DOHH2 (cell line): ENCODE measurements at regions not wholly inside any gene's neighbourhood (a gene's known extent, or its start where the extent isn't known, plus 50 kb on each side); places are given as distances from the start of the nearest gene placed in this dataset.

Source experiments
- H3F3A ChIP-seq: fragments of 200-600 bp; sonication (generic), shearing (Covaris generic); 2 replicates; pipeline ENCODE4 v1.6.0; 2016; ENCODE audit warnings: antibody characterized with exemption, mild to moderate bottlenecking; ENCODE audit not compliant: control insufficient read depth, insufficient read depth
- H3K27ac ChIP-seq: fragments of 200-600 bp; sonication (generic); 2 replicates; pipeline ENCODE4 v1.5.1; 2014; ENCODE audit warnings: low read depth, mild to moderate bottlenecking, low read length, moderate library complexity
- H3K27me3 ChIP-seq: fragments of 200-600 bp; sonication (generic); 2 replicates; pipeline ENCODE4 v1.6.1; 2014; ENCODE audit warnings: mild to moderate bottlenecking, low read length, mixed read lengths; ENCODE audit not compliant: control insufficient read depth
- H3K36me3 ChIP-seq: fragments of 200-600 bp; sonication (generic); 2 replicates; pipeline ENCODE4 v1.6.1; 2014; ENCODE audit warnings: mild to moderate bottlenecking, low read length, moderate library complexity, mixed read lengths; ENCODE audit not compliant: control insufficient read depth
- H3K4me1 ChIP-seq: fragments of 200-600 bp; sonication (generic); 2 replicates; pipeline ENCODE4 v1.6.1; 2014; ENCODE audit warnings: mild to moderate bottlenecking, low read length, mixed read lengths; ENCODE audit not compliant: control insufficient read depth
- H3K4me2 ChIP-seq: fragments of 200-600 bp; sonication (generic); 2 replicates; pipeline ENCODE4 v1.6.0; 2014; ENCODE audit warnings: mild to moderate bottlenecking, low read length, moderate library complexity
- H3K4me3 ChIP-seq: fragments of 200-600 bp; sonication (generic); 2 replicates; pipeline ENCODE4 v1.5.1; 2014; ENCODE audit warnings: mild to moderate bottlenecking, low read length, mixed read lengths
- H3K79me2 ChIP-seq: fragments of 200-600 bp; sonication (generic); 2 replicates; pipeline ENCODE4 v1.6.1; 2014; ENCODE audit warnings: mild to moderate bottlenecking, low read length, mixed read lengths; ENCODE audit not compliant: control insufficient read depth
- H3K9me2 ChIP-seq: fragments of 200-600 bp; sonication (generic); replicated peaks from 2 replicates; pipeline ENCODE4 v1.6.1; 2014; ENCODE audit warnings: mild to moderate bottlenecking, low read length, mixed read lengths; ENCODE audit not compliant: control insufficient read depth
- H3K9me3 ChIP-seq: fragments of 200-600 bp; sonication (generic); 2 replicates; pipeline ENCODE4 v1.6.1; 2014; ENCODE audit warnings: antibody characterized with exemption, low read length, mixed read lengths; ENCODE audit not compliant: control insufficient read depth, insufficient read depth
- H4K20me1 ChIP-seq: fragments of 200-600 bp; sonication (generic); 2 replicates; pipeline ENCODE4 v1.6.0; 2014; ENCODE audit warnings: low read depth, mild to moderate bottlenecking, antibody characterized with exemption, low read length, moderate library complexity; ENCODE audit not compliant: control insufficient read depth, insufficient read depth
- EZH2phosphoT487 ChIP-seq: fragments of 200-600 bp; sonication (generic); IDR thresholded peaks from 2 replicates; pipeline ENCODE4 v1.6.1; 2017; ENCODE audit warnings: borderline replicate concordance, mild to moderate bottlenecking, antibody characterized with exemption, low read length, moderate library complexity, mixed read lengths
- TF ChIP-seq, protein P1 (sequence below): fragments of 200-600 bp; sonication (generic); IDR thresholded peaks from one replicate; pipeline ENCODE4 v1.5.1; 2014; ENCODE audit warnings: antibody characterized with exemption, mild to moderate bottlenecking, low read depth, low read length; ENCODE audit not compliant: poor library complexity, severe bottlenecking

DNA sequence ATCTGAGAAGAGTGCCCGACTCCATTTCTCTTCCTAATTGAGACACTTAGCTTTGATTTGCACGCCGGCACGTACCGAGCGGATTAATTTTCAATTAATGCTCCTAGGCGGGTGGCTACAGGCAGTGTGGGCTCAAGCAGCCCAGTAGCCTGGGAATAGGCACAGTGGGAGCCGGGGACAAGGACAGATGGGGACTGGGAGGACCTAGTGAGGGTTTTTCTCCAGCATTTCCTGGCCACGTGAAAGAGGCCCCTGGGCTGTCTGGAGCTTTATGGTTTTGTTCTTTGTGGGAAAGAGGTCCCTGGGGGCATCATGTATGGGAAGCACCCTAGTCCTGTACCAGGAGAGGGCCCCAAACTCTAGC lies 78.6 kb upstream of the CSF3R start:
- Histone ChIP-seq H3K27me3 (no peaks in the 10 kb centered on the region; the same call in 1 of the 2 replicates), H4K20me1 (no peaks in the 10 kb centered on the region), H3K4me2 (no peak overlapping the region), H3K4me1 (no peaks in the 10 kb centered on the region), H3K27ac (no peak overlapping the region), H3K4me3 (no peak overlapping the region), H3K9me3 (no peaks in the 10 kb centered on the region), H3K36me3 (no peaks in the 10 kb centered on the region), H3K9me2 (no peaks in the 10 kb centered on the region), H3K79me2 (no peaks in the 10 kb centered on the region), H3F3A (no peaks in the 10 kb centered on the region)
- TF ChIP-seq, protein P1, sequence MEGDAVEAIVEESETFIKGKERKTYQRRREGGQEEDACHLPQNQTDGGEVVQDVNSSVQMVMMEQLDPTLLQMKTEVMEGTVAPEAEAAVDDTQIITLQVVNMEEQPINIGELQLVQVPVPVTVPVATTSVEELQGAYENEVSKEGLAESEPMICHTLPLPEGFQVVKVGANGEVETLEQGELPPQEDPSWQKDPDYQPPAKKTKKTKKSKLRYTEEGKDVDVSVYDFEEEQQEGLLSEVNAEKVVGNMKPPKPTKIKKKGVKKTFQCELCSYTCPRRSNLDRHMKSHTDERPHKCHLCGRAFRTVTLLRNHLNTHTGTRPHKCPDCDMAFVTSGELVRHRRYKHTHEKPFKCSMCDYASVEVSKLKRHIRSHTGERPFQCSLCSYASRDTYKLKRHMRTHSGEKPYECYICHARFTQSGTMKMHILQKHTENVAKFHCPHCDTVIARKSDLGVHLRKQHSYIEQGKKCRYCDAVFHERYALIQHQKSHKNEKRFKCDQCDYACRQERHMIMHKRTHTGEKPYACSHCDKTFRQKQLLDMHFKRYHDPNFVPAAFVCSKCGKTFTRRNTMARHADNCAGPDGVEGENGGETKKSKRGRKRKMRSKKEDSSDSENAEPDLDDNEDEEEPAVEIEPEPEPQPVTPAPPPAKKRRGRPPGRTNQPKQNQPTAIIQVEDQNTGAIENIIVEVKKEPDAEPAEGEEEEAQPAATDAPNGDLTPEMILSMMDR, result no peak
- no peak for TF ChIP-seq EZH2phosphoT487

DNA sequence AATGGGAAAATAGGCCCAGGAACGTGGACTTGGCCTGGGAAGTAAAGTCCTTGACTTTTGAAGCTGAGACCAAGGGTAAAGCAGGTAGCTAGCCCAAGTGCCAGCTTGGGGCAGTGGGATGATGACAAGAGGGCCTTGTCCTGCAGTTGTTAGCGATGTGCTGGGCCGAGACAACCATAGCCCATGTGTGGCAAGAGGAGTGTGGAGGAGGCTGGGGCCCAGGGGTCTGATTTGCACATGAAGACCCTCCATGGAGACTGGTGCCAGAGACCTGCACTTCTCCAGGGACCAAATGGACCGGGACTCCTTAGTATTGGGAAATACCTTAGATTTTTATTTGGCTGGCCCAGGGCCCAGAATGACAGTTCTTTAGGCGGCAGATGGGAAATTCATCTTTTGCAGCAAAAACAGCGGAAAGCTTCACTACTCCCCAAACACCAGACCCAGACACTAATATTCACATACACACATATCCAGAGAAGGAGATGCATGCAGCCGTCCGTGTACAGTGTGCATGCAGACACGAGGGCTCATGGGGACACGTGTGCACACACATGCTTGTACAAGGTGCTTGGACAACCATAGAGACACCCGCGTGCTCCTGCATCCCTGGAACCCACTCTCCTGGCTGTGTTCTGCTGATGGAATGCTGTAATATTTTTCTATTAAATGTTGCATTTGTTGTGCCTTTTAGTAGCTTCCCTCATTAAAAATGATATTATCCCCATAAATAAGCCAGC lies 78.1 kb upstream of the CSF3R start:
- TF ChIP-seq, protein P1, result no peak
- no peak for TF ChIP-seq EZH2phosphoT487
- no peaks in the 10 kb centered on the region for H3K9me2 ChIP-seq
- H3K4me2 ChIP-seq, result no peak overlapping the region
- H3F3A ChIP-seq, result no peaks in the 10 kb centered on the region
- H3K9me3 ChIP-seq, result no peaks in the 10 kb centered on the region
- peaks cover under 1% of the 10 kb centered on the region for H3K27me3 ChIP-seq
- no peak overlapping the region for H3K4me3 ChIP-seq
- H4K20me1 ChIP-seq, result no peaks in the 10 kb centered on the region
- H3K4me1 ChIP-seq, result no peaks in the 10 kb centered on the region
- H3K36me3 ChIP-seq, result no peaks in the 10 kb centered on the region
- H3K27ac ChIP-seq, result no peak overlapping the region
- no peaks in the 10 kb centered on the region for H3K79me2 ChIP-seq

DNA sequence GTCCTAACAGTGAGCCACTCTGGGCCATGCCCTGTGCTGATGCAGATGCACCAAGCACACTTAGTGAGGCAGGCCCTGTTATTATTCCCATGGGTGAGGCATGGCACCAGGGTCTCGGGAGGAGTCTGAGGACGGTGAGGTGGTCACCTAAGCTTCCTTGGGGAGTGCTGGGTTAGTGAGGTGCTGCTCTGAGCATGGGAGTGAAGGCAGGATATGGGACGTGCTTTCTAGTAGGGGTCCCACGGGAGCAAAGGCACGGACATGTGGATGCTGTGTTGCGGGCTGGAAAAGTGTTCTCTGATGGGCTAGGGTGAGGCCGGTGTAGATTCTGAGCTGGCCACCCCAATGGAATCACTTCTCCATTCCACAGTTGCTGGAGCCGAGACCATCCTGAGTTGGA lies 77.5 kb upstream of the CSF3R start:
- no peaks in the 10 kb centered on the region for H3F3A ChIP-seq
- no peaks in the 10 kb centered on the region for H3K4me1 ChIP-seq
- H3K79me2 ChIP-seq, result no peaks in the 10 kb centered on the region
- H4K20me1 ChIP-seq, result no peaks in the 10 kb centered on the region
- H3K4me2 ChIP-seq, result no peak overlapping the region
- H3K27ac ChIP-seq, result no peak overlapping the region
- peaks cover 7% of the 10 kb centered on the region for H3K27me3 ChIP-seq
- H3K9me3 ChIP-seq, result no peaks in the 10 kb centered on the region
- H3K4me3 ChIP-seq, result no peak overlapping the region
- no peaks in the 10 kb centered on the region for H3K36me3 ChIP-seq
- TF ChIP-seq, protein P1, result no peak
- TF ChIP-seq EZH2phosphoT487, result no peak
- H3K9me2 ChIP-seq, result no peaks in the 10 kb centered on the region
